GM12874 (cell line): ENCODE measurements at regions not wholly inside any gene's neighbourhood (a gene's known extent, or its start where the extent isn't known, plus 50 kb on each side); places are given as distances from the start of the nearest gene placed in this dataset.

Source experiments
- TF ChIP-seq, protein P1 (sequence below): IDR thresholded peaks from 2 replicates; pipeline ENCODE4 v1.5.1; 2011; ENCODE audit warnings: low read depth, mild to moderate bottlenecking, control low read depth, low read length, moderate library complexity; ENCODE audit not compliant: insufficient read depth

DNA sequence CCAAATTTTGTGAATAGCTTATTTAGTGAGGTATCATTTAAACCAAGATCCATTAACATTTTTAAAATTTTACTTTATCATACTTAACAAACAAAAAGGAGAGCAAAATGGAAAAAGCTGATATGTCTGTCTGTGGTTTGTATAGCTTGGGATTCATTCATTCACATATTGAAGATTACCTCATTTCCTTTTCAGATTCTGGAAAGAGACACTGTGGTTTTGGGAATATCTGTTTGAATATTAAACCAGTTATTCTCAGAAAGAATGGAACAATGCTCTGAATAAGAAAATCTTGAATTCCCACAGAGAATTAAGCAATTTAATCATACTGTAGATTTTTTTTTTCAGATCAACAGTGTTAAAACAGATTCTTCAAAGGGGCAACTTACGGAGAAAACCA is 93.8 kb upstream of the PRDX6 start:
- TF ChIP-seq, protein P1, sequence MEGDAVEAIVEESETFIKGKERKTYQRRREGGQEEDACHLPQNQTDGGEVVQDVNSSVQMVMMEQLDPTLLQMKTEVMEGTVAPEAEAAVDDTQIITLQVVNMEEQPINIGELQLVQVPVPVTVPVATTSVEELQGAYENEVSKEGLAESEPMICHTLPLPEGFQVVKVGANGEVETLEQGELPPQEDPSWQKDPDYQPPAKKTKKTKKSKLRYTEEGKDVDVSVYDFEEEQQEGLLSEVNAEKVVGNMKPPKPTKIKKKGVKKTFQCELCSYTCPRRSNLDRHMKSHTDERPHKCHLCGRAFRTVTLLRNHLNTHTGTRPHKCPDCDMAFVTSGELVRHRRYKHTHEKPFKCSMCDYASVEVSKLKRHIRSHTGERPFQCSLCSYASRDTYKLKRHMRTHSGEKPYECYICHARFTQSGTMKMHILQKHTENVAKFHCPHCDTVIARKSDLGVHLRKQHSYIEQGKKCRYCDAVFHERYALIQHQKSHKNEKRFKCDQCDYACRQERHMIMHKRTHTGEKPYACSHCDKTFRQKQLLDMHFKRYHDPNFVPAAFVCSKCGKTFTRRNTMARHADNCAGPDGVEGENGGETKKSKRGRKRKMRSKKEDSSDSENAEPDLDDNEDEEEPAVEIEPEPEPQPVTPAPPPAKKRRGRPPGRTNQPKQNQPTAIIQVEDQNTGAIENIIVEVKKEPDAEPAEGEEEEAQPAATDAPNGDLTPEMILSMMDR: no peak

DNA sequence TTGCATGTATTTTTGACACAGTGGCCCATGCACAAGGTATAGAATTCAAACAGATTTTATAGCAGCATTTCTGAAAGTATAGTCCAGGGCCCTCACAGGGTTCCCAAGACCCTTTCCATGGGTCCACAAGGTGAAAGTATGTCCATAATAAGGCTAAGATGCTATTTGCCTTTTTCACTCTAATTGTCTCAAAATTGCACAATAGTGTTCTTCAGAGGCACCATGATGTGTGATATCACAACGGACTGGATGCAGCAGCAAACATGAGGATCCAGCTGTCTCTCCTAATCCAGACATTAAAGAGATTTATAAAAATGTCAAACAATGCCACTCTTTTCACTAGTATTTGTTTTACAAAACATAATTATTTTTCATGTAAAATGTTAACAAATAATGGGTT is 88.8 kb upstream of the PRDX6 start:
- TF ChIP-seq, protein P1: no peak

- TF ChIP-seq, protein P1: no peak
Measured at GRCh38 chr1:173392895-173393658, 84.1 kb upstream of the PRDX6 start.

GRCh38 chr1:173393659-173394000 is 83.5 kb upstream of the PRDX6 start:
- TF ChIP-seq, protein P1: no peak

DNA sequence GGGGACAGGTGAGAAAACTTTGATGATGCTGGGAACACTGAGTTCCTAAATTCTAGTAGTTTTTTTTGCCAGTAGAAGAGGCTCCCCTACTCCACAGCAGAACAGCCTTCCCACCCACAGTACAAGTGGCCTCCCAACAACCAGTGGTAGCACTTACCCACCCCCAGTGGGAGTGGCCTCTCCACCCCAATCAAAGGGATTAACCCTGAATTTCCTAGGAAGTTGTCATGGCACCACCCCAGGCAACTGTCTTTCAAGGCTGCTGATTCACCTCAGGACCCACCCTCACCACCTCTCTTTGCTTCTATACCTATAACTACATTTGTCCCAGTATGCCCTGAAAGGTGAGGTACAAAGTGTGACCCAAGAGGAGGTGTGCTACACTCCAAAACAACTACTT is 81.4 kb upstream of the PRDX6 start:
- TF ChIP-seq, protein P1: no peak

GRCh38 chr1:173400387-173400995 is 76.6 kb upstream of the PRDX6 start:
- TF ChIP-seq, protein P1: no peak

GRCh38 chr1:173403996-173404395 is 73.1 kb upstream of the PRDX6 start:
- TF ChIP-seq, protein P1: no peak
